ENCODE measurements at regions not wholly inside any gene's neighbourhood (a gene's known extent, or its start where the extent isn't known, plus 50 kb on each side); places are given as distances from the start of the nearest gene placed in this dataset.

GRCh38 chr15:29924750-29925149, 102.5 kb upstream of the TJP1 start:
- Mint-ChIP-seq H3K36me3 (ENCODE audit: low read depth) (no peaks in the 10 kb centered on the region), H3K9me3 (no peaks in the 10 kb centered on the region), H3K27ac (no peak overlapping the region), H3K27me3 (peaks cover 8% of the 10 kb centered on the region), H3K4me3 (no peak overlapping the region), H3K4me1 (no peaks in the 10 kb centered on the region)
- ATAC-seq (ENCODE audit: low read depth) (no peak), DNase-seq (no peak)
- CTCF ChIA-PET: no interaction called here
- POLR2A ChIA-PET: no interaction called here
- intact Hi-C loops (cut with micrococcal nuclease): no loop called here
- TF ChIP-seq, protein P1, sequence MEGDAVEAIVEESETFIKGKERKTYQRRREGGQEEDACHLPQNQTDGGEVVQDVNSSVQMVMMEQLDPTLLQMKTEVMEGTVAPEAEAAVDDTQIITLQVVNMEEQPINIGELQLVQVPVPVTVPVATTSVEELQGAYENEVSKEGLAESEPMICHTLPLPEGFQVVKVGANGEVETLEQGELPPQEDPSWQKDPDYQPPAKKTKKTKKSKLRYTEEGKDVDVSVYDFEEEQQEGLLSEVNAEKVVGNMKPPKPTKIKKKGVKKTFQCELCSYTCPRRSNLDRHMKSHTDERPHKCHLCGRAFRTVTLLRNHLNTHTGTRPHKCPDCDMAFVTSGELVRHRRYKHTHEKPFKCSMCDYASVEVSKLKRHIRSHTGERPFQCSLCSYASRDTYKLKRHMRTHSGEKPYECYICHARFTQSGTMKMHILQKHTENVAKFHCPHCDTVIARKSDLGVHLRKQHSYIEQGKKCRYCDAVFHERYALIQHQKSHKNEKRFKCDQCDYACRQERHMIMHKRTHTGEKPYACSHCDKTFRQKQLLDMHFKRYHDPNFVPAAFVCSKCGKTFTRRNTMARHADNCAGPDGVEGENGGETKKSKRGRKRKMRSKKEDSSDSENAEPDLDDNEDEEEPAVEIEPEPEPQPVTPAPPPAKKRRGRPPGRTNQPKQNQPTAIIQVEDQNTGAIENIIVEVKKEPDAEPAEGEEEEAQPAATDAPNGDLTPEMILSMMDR (IDR thresholded peaks at IDR 0.05): no peak

DNA sequence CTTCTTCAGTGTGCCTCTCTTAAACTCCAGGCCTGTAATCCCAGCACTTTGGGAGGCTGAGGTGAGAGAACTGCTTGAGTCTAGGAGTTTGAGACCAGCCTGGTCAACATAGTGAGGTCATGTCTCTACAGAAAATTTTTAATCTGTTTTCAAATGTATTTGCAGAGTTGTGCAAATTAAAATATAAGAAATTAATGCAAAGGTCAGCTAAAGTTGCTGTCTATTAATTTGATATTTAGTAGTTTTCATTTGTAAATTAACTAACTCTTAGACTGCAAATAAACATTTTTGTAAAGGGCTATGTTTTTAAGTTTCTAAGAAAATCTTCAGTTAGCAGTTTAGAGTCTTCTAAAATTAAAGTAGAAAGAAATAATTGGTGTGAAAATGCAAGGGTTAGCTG, 99.9 kb upstream of the TJP1 start:
- peaks cover 14% of the 10 kb centered on the region for H3K27me3 Mint-ChIP-seq
- no peaks in the 10 kb centered on the region for H3K9me3 Mint-ChIP-seq
- intact Hi-C loops (cut with micrococcal nuclease): no loop called here
- no peak for DNase-seq
- no peaks in the 10 kb centered on the region for H3K4me1 Mint-ChIP-seq
- no peak overlapping the region for H3K27ac Mint-ChIP-seq
- ChIA-PET CTCF (no interaction called here), POLR2A (no interaction called here)
- H3K36me3 Mint-ChIP-seq (ENCODE audit: low read depth): no peaks in the 10 kb centered on the region
- no peak overlapping the region for H3K4me3 Mint-ChIP-seq
- TF ChIP-seq, protein P1 (IDR thresholded peaks at IDR 0.05): no peak
- ATAC-seq (ENCODE audit: low read depth): no peak

DNA sequence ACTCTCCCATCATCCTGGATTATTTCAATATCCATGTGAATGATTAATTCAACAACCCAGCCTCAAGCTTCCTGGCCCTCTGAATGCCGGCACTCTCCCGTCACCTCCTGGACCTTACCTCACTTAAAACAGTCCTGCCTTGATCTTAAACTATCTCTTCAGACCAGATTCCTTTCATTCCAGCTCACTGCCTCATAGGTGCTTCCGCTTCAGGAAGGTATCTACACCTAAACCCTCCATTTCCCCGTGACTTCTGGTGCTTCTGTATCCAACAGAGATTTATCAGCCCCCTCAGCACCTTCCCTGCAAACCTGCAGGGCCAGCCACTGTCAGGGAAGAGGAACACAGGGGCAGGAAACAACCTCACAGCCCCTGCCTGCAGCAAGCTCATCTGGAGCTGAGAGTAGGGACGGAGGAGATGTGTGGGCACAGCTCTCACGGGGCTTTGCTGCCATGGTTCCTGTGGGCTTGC, 98.9 kb upstream of the TJP1 start:
- H3K4me1 Mint-ChIP-seq: no peaks in the 10 kb centered on the region
- no peak overlapping the region for H3K27ac Mint-ChIP-seq
- ATAC-seq (ENCODE audit: low read depth) (no peak), DNase-seq (no peak)
- TF ChIP-seq, protein P1 (IDR thresholded peaks at IDR 0.05): no peak
- no peaks in the 10 kb centered on the region for H3K36me3 Mint-ChIP-seq (ENCODE audit: low read depth)
- POLR2A ChIA-PET: no interaction called here
- no peaks in the 10 kb centered on the region for H3K9me3 Mint-ChIP-seq
- intact Hi-C loops (cut with micrococcal nuclease): no loop called here
- CTCF ChIA-PET: no interaction called here
- H3K4me3 Mint-ChIP-seq: no peak overlapping the region
- H3K27me3 Mint-ChIP-seq: peaks cover 14% of the 10 kb centered on the region

DNA sequence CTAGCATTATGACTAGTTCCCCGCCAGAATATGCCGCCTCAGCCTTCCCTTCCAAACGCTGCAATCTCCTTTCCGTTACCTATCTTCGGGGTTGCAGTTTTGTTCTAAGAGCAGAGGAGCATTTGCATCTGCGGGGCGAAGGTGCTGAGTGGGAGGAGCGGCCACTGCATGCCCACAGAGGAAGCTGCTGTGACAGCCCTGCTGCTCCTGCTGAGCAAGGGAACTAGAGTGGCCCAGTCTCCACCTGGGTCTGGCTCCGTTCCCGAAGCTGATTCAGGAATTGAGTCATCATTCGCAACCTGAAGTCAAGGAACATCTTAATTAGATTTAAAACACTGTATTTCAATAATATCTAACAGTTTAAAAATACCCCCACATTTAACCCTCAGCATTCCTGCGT, 98.2 kb upstream of the TJP1 start:
- Mint-ChIP-seq H3K4me1 (no peaks in the 10 kb centered on the region), H3K36me3 (ENCODE audit: low read depth) (no peaks in the 10 kb centered on the region), H3K27ac (no peak overlapping the region), H3K4me3 (no peak overlapping the region), H3K27me3 (peaks cover 14% of the 10 kb centered on the region), H3K9me3 (no peaks in the 10 kb centered on the region)
- DNase-seq (no peak), ATAC-seq (ENCODE audit: low read depth) (no peak)
- intact Hi-C loops (cut with micrococcal nuclease): no loop called here
- ChIA-PET CTCF (no interaction called here), POLR2A (no interaction called here)
- TF ChIP-seq, protein P1 (IDR thresholded peaks at IDR 0.05): no peak

- Mint-ChIP-seq H3K36me3 (ENCODE audit: low read depth) (no peaks in the 10 kb centered on the region), H3K4me3 (no peak overlapping the region), H3K4me1 (no peaks in the 10 kb centered on the region), H3K27me3 (peaks cover 14% of the 10 kb centered on the region), H3K9me3 (no peaks in the 10 kb centered on the region), H3K27ac (no peak overlapping the region)
- ChIA-PET CTCF (no interaction called here), POLR2A (no interaction called here)
- ATAC-seq (ENCODE audit: low read depth) (no peak), DNase-seq (no peak)
- intact Hi-C loops (cut with micrococcal nuclease): no loop called here
- TF ChIP-seq, protein P1 (IDR thresholded peaks at IDR 0.05): no peak
Observed at GRCh38 chr15:29919380-29919881, 97.2 kb upstream of the TJP1 start.

Measured in activated B cell treated with CpG ODN at 0.5 μM for 24 hours (primary cell).